ENCODE measurements at regions not wholly inside any gene's neighbourhood (a gene's known extent, or its start where the extent isn't known, plus 50 kb on each side); places are given as distances from the start of the nearest gene placed in this dataset.

GRCh38 chr1:229221106-229222019, 49.5 kb upstream of the RAB4A start (continued):
- TF ChIP-seq ZBTB33 (IDR thresholded peaks at IDR 0.05), result peak; percentile 52
- TF ChIP-seq MAX (IDR thresholded peaks at IDR 0.05), result peak; percentile 48
- no peak for TF ChIP-seq GABPA (IDR thresholded peaks at IDR 0.05 in 1 of 2, conservative IDR thresholded peaks at IDR 0.05 in 1 of 2)
- peak; percentile 84 to 90 for TF ChIP-seq RXRA (IDR thresholded peaks at IDR 0.05)
- TF ChIP-seq HNF4G (IDR thresholded peaks at IDR 0.05), result peak; percentile 93
- peak; percentile 86 to 95 for TF ChIP-seq HNF4A (conservative IDR thresholded peaks at IDR 0.05)
- peak in 1 of 2 donors; percentile 45 for TF ChIP-seq RAD21 (IDR thresholded peaks at IDR 0.05)
- peak; percentile 37 to 91 for TF ChIP-seq EGR1 (IDR thresholded peaks at IDR 0.05; ENCODE audit: low read depth in 2 of 2)

Measured in liver (tissue), 2 donors.